ENCODE measurements at regions not wholly inside any gene's neighbourhood (a gene's known extent, or its start where the extent isn't known, plus 50 kb on each side); places are given as distances from the start of the nearest gene placed in this dataset.

DNA sequence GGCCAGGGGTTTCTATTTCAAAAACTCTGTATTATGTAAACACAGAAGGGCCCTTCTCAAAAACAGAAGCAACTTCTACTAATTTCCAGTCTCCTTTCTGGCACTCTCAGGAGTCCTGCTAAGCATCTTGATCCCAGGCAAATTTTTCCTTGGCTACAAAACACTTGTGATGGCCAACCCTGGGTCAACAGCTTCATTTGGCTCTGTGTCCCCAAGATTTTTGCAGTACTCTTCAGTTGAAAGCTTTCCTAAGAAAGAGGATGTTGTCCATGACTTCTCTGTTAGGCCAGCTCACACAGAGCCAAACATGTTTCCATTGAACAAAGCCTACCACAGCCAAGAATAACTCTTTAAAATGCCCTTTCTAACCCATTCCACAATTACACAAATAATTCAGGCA, 99.0 kb upstream of the EGR2 start:
- no peak overlapping the region for H3K27ac ChIP-seq (ENCODE audit: insufficient read depth, low read length)

More for the DNA sequence above, 99.0 kb upstream of the EGR2 start:
- Histone ChIP-seq H3K14ac (replicated peaks; ENCODE audit: low read depth, low read length) (no peak overlapping the region), H2BK5ac (ENCODE audit: low read depth, low read length, poor library complexity, severe bottlenecking) (no peak overlapping the region), H3K18ac (ENCODE audit: low read depth, low read length) (no peak overlapping the region), H2AFZ (replicated peaks; ENCODE audit: low read length, poor library complexity) (no peak overlapping the region), H4K8ac (ENCODE audit: low read depth in 2 of 2, low read length in 2 of 2) (no peak overlapping the region), H3K9me1 (ENCODE audit: insufficient read depth, low read length) (no peaks in the 10 kb centered on the region), H3K23ac (ENCODE audit: low read depth, low read length) (no peak overlapping the region), H3K4me1 (ENCODE audit: control insufficient read depth, insufficient read depth, low read length) (no peaks in the 10 kb centered on the region), H2BK120ac (ENCODE audit: low read depth, low read length) (no peak overlapping the region), H2AK9ac (replicated peaks; ENCODE audit: low read depth, low read length, poor library complexity) (no peak overlapping the region), H3K56ac (ENCODE audit: extremely low read depth, insufficient read depth, low read length) (no peak overlapping the region), H3K4me2 (ENCODE audit: low read depth, low read length) (no peak overlapping the region), H4K91ac (ENCODE audit: insufficient read depth, low read depth, low read length) (no peak overlapping the region), H3K27me3 (ENCODE audit: control insufficient read depth, insufficient read depth, low read length) (no peaks in the 10 kb centered on the region; the same call in 1 of the 2 replicates), H4K5ac (ENCODE audit: low read depth, low read length) (no peak overlapping the region), H3K9me3 (ENCODE audit: control insufficient read depth, insufficient read depth, low read length) (no peaks in the 10 kb centered on the region), H2AK5ac (ENCODE audit: low read depth, low read length) (no peak overlapping the region), H2BK20ac (ENCODE audit: low read depth, low read length) (no peak overlapping the region), H3K36me3 (ENCODE audit: control insufficient read depth, insufficient read depth, low read length) (no peaks in the 10 kb centered on the region), H2BK15ac (ENCODE audit: low read depth, low read length) (no peak overlapping the region), H3K4ac (ENCODE audit: low read depth, low read length) (no peak overlapping the region), H3K4me3 (ENCODE audit: insufficient read depth, low read depth, low read length) (no peak overlapping the region), H3K9ac (ENCODE audit: low read depth, low read length) (no peak overlapping the region), H4K20me1 (ENCODE audit: insufficient read depth, low read length) (no peaks in the 10 kb centered on the region), H3K79me1 (ENCODE audit: low read depth in 1 of 2, low read length in 2 of 2) (no peaks in the 10 kb centered on the region)
- ChIA-PET POLR2A (ENCODE audit: unreplicated experiment) (no interaction called here), CTCF (no interaction called here)
- ATAC-seq (ENCODE audit: low read depth): no peak
- dilution Hi-C loops (cut with HindIII; ENCODE audit: low sequenced_read_pairs, unreplicated experiment): no loop called here
- no peak for DNase-seq
- in situ Hi-C loops (cut with MboI; ENCODE audit: low sequenced_read_pairs): no loop called here
- BruUV-seq (replicated peaks): no TSS peak
- no peak for TF ChIP-seq USF2 (IDR thresholded peaks at IDR 0.05; ENCODE audit: low read depth, low read length)
- TF ChIP-seq, protein P1, sequence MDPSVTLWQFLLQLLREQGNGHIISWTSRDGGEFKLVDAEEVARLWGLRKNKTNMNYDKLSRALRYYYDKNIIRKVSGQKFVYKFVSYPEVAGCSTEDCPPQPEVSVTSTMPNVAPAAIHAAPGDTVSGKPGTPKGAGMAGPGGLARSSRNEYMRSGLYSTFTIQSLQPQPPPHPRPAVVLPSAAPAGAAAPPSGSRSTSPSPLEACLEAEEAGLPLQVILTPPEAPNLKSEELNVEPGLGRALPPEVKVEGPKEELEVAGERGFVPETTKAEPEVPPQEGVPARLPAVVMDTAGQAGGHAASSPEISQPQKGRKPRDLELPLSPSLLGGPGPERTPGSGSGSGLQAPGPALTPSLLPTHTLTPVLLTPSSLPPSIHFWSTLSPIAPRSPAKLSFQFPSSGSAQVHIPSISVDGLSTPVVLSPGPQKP (IDR thresholded peaks at IDR 0.05; ENCODE audit: borderline replicate concordance, low read depth, low read length): no peak
- intact Hi-C loops (cut with micrococcal nuclease): no loop called here

Measured in IMR-90 (cell line).